K562 (cell line): ENCODE measurements at regions not wholly inside any gene's neighbourhood (a gene's known extent, or its start where the extent isn't known, plus 50 kb on each side); places are given as distances from the start of the nearest gene placed in this dataset.

Experiments used
- ATF1 ChIP-seq, 2 experiments: fragments of 450-650 bp in 1 of 2; IDR thresholded peaks; 2 replicates each; pipeline ENCODE4 v1.6.1; 2016; ENCODE audit warnings: missing compliant biosample characterization in 1 of 2, missing genetic modification characterization in 1 of 2
- ATF3 ChIP-seq, 2 experiments: fragments of 450-650 bp in 1 of 2; sonication (generic) in 1 of 2; formaldehyde crosslinking in 1 of 2; IDR thresholded peaks in 1 of 2; conservative IDR thresholded peaks in 1 of 2; 2 replicates each; pipeline versions ENCODE4 v1.6.1 to v1.8.1; 2016 to 2023; ENCODE audit warnings: mild to moderate bottlenecking in 2 of 2, moderate library complexity in 2 of 2, inconsistent platforms in 1 of 2, missing genetic modification reagents in 1 of 2
- BCOR ChIP-seq: fragments of 450-650 bp; IDR thresholded peaks from 2 replicates; pipeline ENCODE4 v1.6.1; 2016
- CBX2 ChIP-seq: fragments of 200-600 bp; sonication (generic); IDR thresholded peaks from one replicate; pipeline ENCODE4 v1.6.1; 2012; ENCODE audit warnings: mild to moderate bottlenecking, low read length, inconsistent platforms; ENCODE audit not compliant: insufficient read depth, poor library complexity, severe bottlenecking
- CREM ChIP-seq: IDR thresholded peaks from 2 replicates; pipeline ENCODE4 v1.6.1; 2014; ENCODE audit warnings: antibody characterized with exemption, low read depth
- ETV1 ChIP-seq: fragments of 450-650 bp; conservative IDR thresholded peaks from 2 replicates; pipeline ENCODE4 v1.6.1; 2016; ENCODE audit warnings: missing genetic modification characterization, control low read depth, low read depth, missing compliant biosample characterization
- GABPA ChIP-seq: fragments of 200-800 bp; sonication (Bioruptor generic); conservative IDR thresholded peaks from 2 replicates; pipeline ENCODE4 v1.6.1; 2016; ENCODE audit warnings: low read depth, missing genetic modification characterization, missing compliant biosample characterization
- HMGN3 ChIP-seq: IDR thresholded peaks from 2 replicates; pipeline ENCODE4 v1.6.1; 2011; ENCODE audit warnings: borderline replicate concordance, low read depth, mild to moderate bottlenecking, mixed read lengths, low read length; ENCODE audit not compliant: insufficient read length; ENCODE audit errors: extremely low read depth
- MEF2A ChIP-seq: IDR thresholded peaks from 2 replicates; pipeline ENCODE4 v1.6.1; 2011; ENCODE audit warnings: low read depth, mild to moderate bottlenecking, low read length, moderate library complexity; ENCODE audit not compliant: control insufficient read depth
- NFE2L1 ChIP-seq: fragments of 450-650 bp; IDR thresholded peaks from 2 replicates; pipeline ENCODE4 v1.6.1; 2016; ENCODE audit warnings: missing genetic modification characterization, low read depth, mild to moderate bottlenecking, missing compliant biosample characterization, moderate library complexity, borderline replicate concordance
- NR2C2 ChIP-seq, 2 experiments: fragments of 200-800 bp in 1 of 2; sonication (Bioruptor generic) in 1 of 2; sonication (generic) in 1 of 2; formaldehyde crosslinking in 1 of 2; IDR thresholded peaks; 2 replicates each; pipeline versions ENCODE4 v1.6.1 to v1.8.0; 2016 to 2022; ENCODE audit warnings: mild to moderate bottlenecking in 1 of 2, missing compliant biosample characterization in 1 of 2, missing genetic modification characterization in 1 of 2, missing genetic modification reagents in 1 of 2
- POLR2H ChIP-seq: IDR thresholded peaks from 2 replicates; pipeline ENCODE4 v1.6.1; 2016; ENCODE audit warnings: missing genetic modification characterization, low read depth, mild to moderate bottlenecking, control low read depth, missing compliant biosample characterization, moderate library complexity
- STAT5B ChIP-seq: fragments of 250-450 bp; sonication (Bioruptor Pico); IDR thresholded peaks from 2 replicates; pipeline ENCODE4 v1.8.0; 2021; ENCODE audit warnings: mild to moderate bottlenecking, inconsistent platforms
- TAF15 ChIP-seq: fragments of 200-400 bp; formaldehyde crosslinking; IDR thresholded peaks from 2 replicates; pipeline ENCODE4 v1.6.1; 2017; ENCODE audit warnings: mild to moderate bottlenecking, low read depth, low read length, moderate library complexity
- U2AF1 ChIP-seq: fragments of 200-400 bp; formaldehyde crosslinking; optimal IDR thresholded peaks from 2 replicates; pipeline ENCODE3; 2017; ENCODE audit warnings: mild to moderate bottlenecking, low read depth, low read length, moderate library complexity
- ZNF395 ChIP-seq: fragments of 200-800 bp; sonication (Bioruptor generic); IDR thresholded peaks from 2 replicates; pipeline ENCODE4 v1.6.1; 2017; ENCODE audit warnings: missing genetic modification characterization, missing compliant biosample characterization
- ZNF764 ChIP-seq: fragments of 250-450 bp; sonication (Bioruptor Pico); IDR thresholded peaks from 2 replicates; pipeline ENCODE4 v1.4.0; 2020; ENCODE audit warnings: low read depth, mild to moderate bottlenecking, moderate library complexity
- TF ChIP-seq, protein P1 (sequence below): fragments of 250-450 bp; sonication (Bioruptor Pico); IDR thresholded peaks from 2 replicates; pipeline ENCODE4 v1.8.0; 2022; ENCODE audit warnings: inconsistent platforms
- TF ChIP-seq, protein P2 (sequence below): IDR thresholded peaks from 2 replicates; pipeline ENCODE4 v1.6.1; 2016; ENCODE audit warnings: missing genetic modification characterization, missing compliant biosample characterization

DNA sequence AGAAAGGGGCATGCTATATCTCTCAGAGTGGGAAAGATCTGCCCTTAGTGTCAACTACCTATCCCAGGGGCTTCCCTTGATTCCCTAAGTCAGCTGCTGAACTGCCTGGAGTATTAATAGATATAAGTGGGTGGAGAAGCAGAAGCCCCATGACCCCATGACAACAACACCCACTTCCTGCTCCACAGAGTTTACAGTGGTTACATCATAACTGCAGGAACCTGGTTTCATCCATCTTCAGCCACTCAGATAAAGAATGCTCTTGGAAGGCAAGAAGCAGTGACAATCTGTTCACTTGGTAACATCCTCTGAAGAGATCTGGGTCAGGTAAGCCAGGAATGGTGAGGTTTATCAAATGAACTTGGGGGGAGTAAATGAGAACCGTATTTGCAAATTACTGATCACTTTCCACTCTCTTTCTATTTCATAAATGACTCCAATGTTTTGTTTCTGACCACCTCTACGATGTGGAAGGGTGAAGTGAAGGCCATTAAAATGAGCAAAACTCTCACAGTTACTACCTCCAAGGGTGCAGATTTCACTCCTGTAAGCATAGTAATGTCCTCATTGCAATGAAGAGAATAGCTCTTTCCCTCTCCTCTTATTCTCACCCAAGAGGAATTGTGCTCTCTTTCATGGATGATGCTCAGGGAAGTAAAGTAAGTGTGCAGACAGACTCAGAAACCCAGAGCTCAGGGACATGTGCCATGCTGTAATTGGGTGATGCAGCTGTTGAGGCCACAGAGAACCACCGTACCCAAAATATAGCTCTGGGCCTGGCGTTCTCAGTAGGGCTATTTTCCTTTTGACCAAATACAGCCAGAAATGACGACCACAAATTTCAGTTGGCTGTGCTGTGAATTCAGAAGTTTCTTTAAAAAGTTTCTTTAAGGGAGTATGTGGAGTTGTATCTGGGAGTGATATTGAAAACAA lies 192.8 kb upstream of the APCDD1 start (continued):
- TF ChIP-seq MEF2A, result no peak
- TF ChIP-seq NR2C2 (CRISPR knock-in tag; IDR thresholded peaks at IDR 0.05), result no peak
- TF ChIP-seq NR2C2 (tag; IDR thresholded peaks at IDR 0.05), result peak; percentile 86; the same call in 1 of the 2 replicates
- TF ChIP-seq, protein P1, sequence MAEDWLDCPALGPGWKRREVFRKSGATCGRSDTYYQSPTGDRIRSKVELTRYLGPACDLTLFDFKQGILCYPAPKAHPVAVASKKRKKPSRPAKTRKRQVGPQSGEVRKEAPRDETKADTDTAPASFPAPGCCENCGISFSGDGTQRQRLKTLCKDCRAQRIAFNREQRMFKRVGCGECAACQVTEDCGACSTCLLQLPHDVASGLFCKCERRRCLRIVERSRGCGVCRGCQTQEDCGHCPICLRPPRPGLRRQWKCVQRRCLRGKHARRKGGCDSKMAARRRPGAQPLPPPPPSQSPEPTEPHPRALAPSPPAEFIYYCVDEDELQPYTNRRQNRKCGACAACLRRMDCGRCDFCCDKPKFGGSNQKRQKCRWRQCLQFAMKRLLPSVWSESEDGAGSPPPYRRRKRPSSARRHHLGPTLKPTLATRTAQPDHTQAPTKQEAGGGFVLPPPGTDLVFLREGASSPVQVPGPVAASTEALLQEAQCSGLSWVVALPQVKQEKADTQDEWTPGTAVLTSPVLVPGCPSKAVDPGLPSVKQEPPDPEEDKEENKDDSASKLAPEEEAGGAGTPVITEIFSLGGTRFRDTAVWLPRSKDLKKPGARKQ (CRISPR knock-in tag), result no peak
- no peak for TF ChIP-seq NFE2L1 (tag)
- no peak for TF ChIP-seq TAF15
- TF ChIP-seq ZNF395 (CRISPR knock-in tag), result 0 out of 2 replicates have a peak, but pooled peaks have one; percentile 28
- peak; percentile 72 for TF ChIP-seq GABPA (tag)
- TF ChIP-seq HMGN3, result no peak
- peak; percentile 81 for TF ChIP-seq POLR2H (tag)
- TF ChIP-seq ETV1, result peak; percentile 29; the same call in 1 of the 2 replicates
- TF ChIP-seq ATF3 (IDR thresholded peaks at IDR 0.05), result peak; percentile 47; the same call in 1 of the 2 replicates
- TF ChIP-seq ATF3 (CRISPR knock-in tag; conservative IDR thresholded peaks at IDR 0.05), result no peak
- TF ChIP-seq ATF1 (CRISPR knock-in tag; IDR thresholded peaks at IDR 0.05), result no peak
- peak; percentile 23; the same call in 1 of the 2 replicates for TF ChIP-seq ATF1 (tag; IDR thresholded peaks at IDR 0.05)
- TF ChIP-seq, protein P2, sequence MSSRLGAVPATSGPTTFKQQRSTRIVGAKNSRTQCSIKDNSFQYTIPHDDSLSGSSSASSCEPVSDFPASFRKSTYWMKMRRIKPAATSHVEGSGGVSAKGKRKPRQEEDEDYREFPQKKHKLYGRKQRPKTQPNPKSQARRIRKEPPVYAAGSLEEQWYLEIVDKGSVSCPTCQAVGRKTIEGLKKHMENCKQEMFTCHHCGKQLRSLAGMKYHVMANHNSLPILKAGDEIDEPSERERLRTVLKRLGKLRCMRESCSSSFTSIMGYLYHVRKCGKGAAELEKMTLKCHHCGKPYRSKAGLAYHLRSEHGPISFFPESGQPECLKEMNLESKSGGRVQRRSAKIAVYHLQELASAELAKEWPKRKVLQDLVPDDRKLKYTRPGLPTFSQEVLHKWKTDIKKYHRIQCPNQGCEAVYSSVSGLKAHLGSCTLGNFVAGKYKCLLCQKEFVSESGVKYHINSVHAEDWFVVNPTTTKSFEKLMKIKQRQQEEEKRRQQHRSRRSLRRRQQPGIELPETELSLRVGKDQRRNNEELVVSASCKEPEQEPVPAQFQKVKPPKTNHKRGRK, result no peak
- no peak for TF ChIP-seq BCOR
- TF ChIP-seq CBX2, result no peak
- no peak for TF ChIP-seq ZNF764 (CRISPR knock-in tag)
- no peak for TF ChIP-seq STAT5B (CRISPR knock-in tag)
- no peak for TF ChIP-seq U2AF1
- TF ChIP-seq CREM, result 0 out of 2 replicates have a peak, but pooled peaks have one; percentile 15
